Retinal pigment epithelial cell (primary cell): ENCODE measurements at regions not wholly inside any gene's neighbourhood (a gene's known extent, or its start where the extent isn't known, plus 50 kb on each side); places are given as distances from the start of the nearest gene placed in this dataset.

Experiments used
- DNase-seq: peaks from one replicate; pipeline ENCODE4 v3.0.0-alpha.2; 2010; ENCODE audit warnings: low read depth
- H3K4me3 ChIP-seq: 2 replicates; pipeline ENCODE4 v1.5.1; 2011; ENCODE audit warnings: mild to moderate bottlenecking, low read length, control low read depth, moderate library complexity
- TF ChIP-seq, protein P1 (sequence below): conservative IDR thresholded peaks from 2 replicates; pipeline ENCODE4 v1.5.1; 2011; ENCODE audit warnings: low read depth, low read length, control low read depth, inconsistent platforms

- TF ChIP-seq, protein P1, sequence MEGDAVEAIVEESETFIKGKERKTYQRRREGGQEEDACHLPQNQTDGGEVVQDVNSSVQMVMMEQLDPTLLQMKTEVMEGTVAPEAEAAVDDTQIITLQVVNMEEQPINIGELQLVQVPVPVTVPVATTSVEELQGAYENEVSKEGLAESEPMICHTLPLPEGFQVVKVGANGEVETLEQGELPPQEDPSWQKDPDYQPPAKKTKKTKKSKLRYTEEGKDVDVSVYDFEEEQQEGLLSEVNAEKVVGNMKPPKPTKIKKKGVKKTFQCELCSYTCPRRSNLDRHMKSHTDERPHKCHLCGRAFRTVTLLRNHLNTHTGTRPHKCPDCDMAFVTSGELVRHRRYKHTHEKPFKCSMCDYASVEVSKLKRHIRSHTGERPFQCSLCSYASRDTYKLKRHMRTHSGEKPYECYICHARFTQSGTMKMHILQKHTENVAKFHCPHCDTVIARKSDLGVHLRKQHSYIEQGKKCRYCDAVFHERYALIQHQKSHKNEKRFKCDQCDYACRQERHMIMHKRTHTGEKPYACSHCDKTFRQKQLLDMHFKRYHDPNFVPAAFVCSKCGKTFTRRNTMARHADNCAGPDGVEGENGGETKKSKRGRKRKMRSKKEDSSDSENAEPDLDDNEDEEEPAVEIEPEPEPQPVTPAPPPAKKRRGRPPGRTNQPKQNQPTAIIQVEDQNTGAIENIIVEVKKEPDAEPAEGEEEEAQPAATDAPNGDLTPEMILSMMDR: no peak
- H3K4me3 ChIP-seq: no peak overlapping the region
- DNase-seq: no peak
Measured at GRCh38 chr21:27825035-27825434, 858.1 kb upstream of the ADAMTS5 start.

GRCh38 chr21:27823652-27824201 lies 856.8 kb upstream of the ADAMTS5 start:
- TF ChIP-seq, protein P1: no peak
- DNase-seq: no peak
- H3K4me3 ChIP-seq: no peak overlapping the region

- no peak for DNase-seq
- no peak overlapping the region for H3K4me3 ChIP-seq
- TF ChIP-seq, protein P1: no peak
Measured at GRCh38 chr21:27820342-27820741, 853.5 kb upstream of the ADAMTS5 start.

GRCh38 chr21:27819299-27819698 lies 852.4 kb upstream of the ADAMTS5 start:
- DNase-seq: no peak

GRCh38 chr21:27818847-27819246 lies 852.0 kb upstream of the ADAMTS5 start:
- TF ChIP-seq, protein P1: no peak
- H3K4me3 ChIP-seq: no peak overlapping the region
- no peak for DNase-seq

More at GRCh38 chr21:27819299-27819698, 852.4 kb upstream of the ADAMTS5 start:
- TF ChIP-seq, protein P1: no peak
- no peak overlapping the region for H3K4me3 ChIP-seq

DNA sequence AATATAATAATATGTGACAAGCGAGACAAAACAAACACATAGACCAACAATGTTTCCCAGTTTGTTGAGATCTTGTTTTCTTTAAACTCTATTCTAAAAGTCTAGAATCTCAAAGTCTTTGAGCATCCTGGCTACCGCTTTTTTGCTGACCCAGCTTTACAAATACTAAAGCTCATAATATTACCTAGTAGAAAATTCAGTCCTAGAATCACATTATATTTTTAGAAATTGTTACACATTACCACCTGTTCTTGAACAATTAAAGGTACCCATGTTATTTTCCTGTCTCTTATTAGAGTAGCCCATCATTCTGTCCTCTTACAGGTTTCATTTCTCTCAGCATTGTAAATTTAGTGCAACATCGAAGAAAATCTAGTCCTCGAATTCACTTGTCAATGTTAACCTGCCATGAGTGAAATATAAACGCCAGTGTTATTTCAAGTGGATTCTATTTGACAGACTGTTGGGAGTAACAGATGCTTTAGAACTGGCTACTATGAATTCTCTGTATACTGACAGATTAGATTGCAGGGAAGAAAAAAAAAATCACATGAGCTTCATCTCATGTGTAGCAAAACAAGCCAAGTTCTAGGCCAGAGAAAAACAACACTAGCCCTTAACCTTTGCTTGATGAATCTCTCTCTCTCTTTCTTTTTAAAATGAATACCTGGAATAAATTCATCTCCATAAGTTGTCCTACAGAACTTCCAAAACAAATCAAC lies 851.2 kb upstream of the ADAMTS5 start:
- no peak overlapping the region for H3K4me3 ChIP-seq
- no peak for DNase-seq
- TF ChIP-seq, protein P1: no peak

GRCh38 chr21:27817074-27817473 lies 850.2 kb upstream of the ADAMTS5 start:
- DNase-seq: peak; percentile 55
- TF ChIP-seq, protein P1: no peak
- no peak overlapping the region for H3K4me3 ChIP-seq
